ENCODE measurements at regions not wholly inside any gene's neighbourhood (a gene's known extent, or its start where the extent isn't known, plus 50 kb on each side); places are given as distances from the start of the nearest gene placed in this dataset.

GRCh38 chr18:10122988-10123950 is 209.5 kb downstream of the VAPA start:
- TF ChIP-seq CTCF (IDR thresholded peaks at IDR 0.05) (no peak), POLR2A (IDR thresholded peaks at IDR 0.05) (no peak)
